Prostate gland (tissue), 2 donors: ENCODE measurements at regions not wholly inside any gene's neighbourhood (a gene's known extent, or its start where the extent isn't known, plus 50 kb on each side); places are given as distances from the start of the nearest gene placed in this dataset.

Source experiments
- CTCF ChIP-seq, 4 experiments: fragments of 200-600 bp in 2 of 4; fragments of 450-650 bp in 2 of 4; sonication (generic) in 2 of 4; IDR thresholded peaks; 1 replicate in 3 of 4; 2 replicates in 1 of 4; pipeline ENCODE4 v1.5.1; 2016 to 2019; ENCODE audit warnings: antibody characterized with exemption in 4 of 4, mild to moderate bottlenecking in 2 of 4, moderate library complexity in 2 of 4
- POLR2AphosphoS5 ChIP-seq: sonication (generic); formaldehyde crosslinking; IDR thresholded peaks from one replicate; pipeline ENCODE4 v1.6.1; 2017; ENCODE audit warnings: antibody characterized with exemption

GRCh38 chr14:22300646-22301045 lies 288.4 kb downstream of the DAD1 start:
- no peak for TF ChIP-seq CTCF (IDR thresholded peaks at IDR 0.05)
- TF ChIP-seq POLR2AphosphoS5: no peak
